ENCODE measurements at regions not wholly inside any gene's neighbourhood (a gene's known extent, or its start where the extent isn't known, plus 50 kb on each side); places are given as distances from the start of the nearest gene placed in this dataset.

DNA sequence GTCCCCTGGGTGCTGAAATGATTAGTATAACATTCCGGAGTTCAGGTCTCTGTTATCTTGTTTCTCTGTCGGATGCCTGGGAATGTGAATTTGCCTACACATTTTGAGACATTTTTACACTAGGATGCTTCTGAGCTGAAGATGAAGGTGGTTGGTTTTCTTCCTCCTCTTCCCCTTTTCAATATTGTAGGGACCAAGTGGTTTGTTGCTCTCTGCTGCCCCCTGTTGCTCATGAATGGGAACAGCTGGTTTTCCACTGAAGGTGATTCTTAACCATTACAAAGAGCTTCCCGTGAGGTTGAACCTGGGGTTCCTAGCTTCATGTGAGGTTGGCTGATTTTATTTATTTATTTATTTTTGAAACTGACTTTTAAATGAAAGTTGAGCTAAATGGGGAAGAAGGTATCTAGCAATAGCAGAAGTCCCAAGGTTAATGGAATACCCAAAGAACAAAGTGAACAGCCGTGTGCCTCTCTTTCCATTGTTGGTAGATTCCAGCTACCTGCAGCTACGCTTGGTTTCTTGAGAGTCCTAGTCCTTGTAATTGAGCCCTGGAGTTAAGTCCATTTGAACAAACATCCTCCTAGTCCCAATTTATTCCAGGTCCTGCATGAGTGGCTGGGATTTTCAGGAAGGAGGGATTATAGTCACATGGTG lies 983.9 kb upstream of the EEF2KMT start:
- TF ChIP-seq CTCF (IDR thresholded peaks at IDR 0.05) (peak in 5 of 6 experiments; percentile 4 to 62 (median 47)), POLR2A (IDR thresholded peaks at IDR 0.05) (no peak)
